Duodenal mucosa (tissue), 2 donors: ENCODE measurements at regions not wholly inside any gene's neighbourhood (a gene's known extent, or its start where the extent isn't known, plus 50 kb on each side); places are given as distances from the start of the nearest gene placed in this dataset.

ENCODE experiments used
- H3K27ac ChIP-seq: one replicate; pipeline ENCODE4 v1.7.0; 2013; ENCODE audit warnings: low read depth, low read length
- H3K27me3 ChIP-seq, 2 donors: one replicate each; pipeline ENCODE4 v1.7.0; 2013; ENCODE audit warnings: low read length in 2 of 2, control low read depth in 1 of 2; ENCODE audit not compliant: insufficient read depth in 2 of 2, control insufficient read depth in 1 of 2
- H3K36me3 ChIP-seq, 2 donors: one replicate each; pipeline ENCODE4 v1.7.0; 2013; ENCODE audit warnings: low read length in 2 of 2, control low read depth in 1 of 2; ENCODE audit not compliant: insufficient read depth in 2 of 2, control insufficient read depth in 1 of 2
- H3K4me1 ChIP-seq, 2 donors: one replicate each; pipeline ENCODE4 v1.7.0; 2013; ENCODE audit warnings: low read length in 2 of 2, control low read depth in 1 of 2; ENCODE audit not compliant: insufficient read depth in 2 of 2, control insufficient read depth in 1 of 2
- H3K4me3 ChIP-seq, 2 donors: one replicate each; pipeline ENCODE4 v1.7.0; 2013; ENCODE audit warnings: low read length in 2 of 2, low read depth in 1 of 2
- H3K9ac ChIP-seq, 2 donors: one replicate each; pipeline ENCODE4 v1.7.0; 2013; ENCODE audit warnings: low read length in 2 of 2, low read depth in 1 of 2
- H3K9me3 ChIP-seq, 2 donors: one replicate each; pipeline ENCODE4 v1.7.0; 2013; ENCODE audit warnings: low read length in 2 of 2, control low read depth in 1 of 2; ENCODE audit not compliant: control insufficient read depth in 1 of 2

- Histone ChIP-seq H3K4me1 (peaks cover 17 to 24% of the 10 kb centered on the region in 2 donors), H3K36me3 (no peaks in the 10 kb centered on the region), H3K4me3 (peak overlapping the region; percentile 10 to 14), H3K9ac (no peak overlapping the region), H3K27me3 (peaks cover 0 to 2% of the 10 kb centered on the region in 2 donors), H3K27ac (no peak overlapping the region), H3K9me3 (no peaks in the 10 kb centered on the region)
These were observed 61.4 kb upstream of the BEGAIN start for GRCh38 chr14:100648474-100649172.

- Histone ChIP-seq H3K9me3 (no peaks in the 10 kb centered on the region), H3K27ac (no peak overlapping the region)
These were observed 61.9 kb upstream of the BEGAIN start for GRCh38 chr14:100649173-100649519.

GRCh38 chr14:100651999-100652508 is 64.8 kb upstream of the BEGAIN start:
- Histone ChIP-seq H3K4me1 (peaks cover 7 to 15% of the 10 kb centered on the region in 2 donors), H3K9me3 (no peaks in the 10 kb centered on the region), H3K27ac (no peak overlapping the region), H3K27me3 (peaks cover 0 to 19% of the 10 kb centered on the region in 2 donors), H3K9ac (no peak overlapping the region), H3K36me3 (no peaks in the 10 kb centered on the region), H3K4me3 (no peak overlapping the region)

More at GRCh38 chr14:100649173-100649519, 61.9 kb upstream of the BEGAIN start:
- peak overlapping the region; percentile 10 to 14 for H3K4me3 ChIP-seq
- peaks cover 0 to 7% of the 10 kb centered on the region in 2 donors for H3K27me3 ChIP-seq
- no peak overlapping the region for H3K9ac ChIP-seq
- no peaks in the 10 kb centered on the region for H3K36me3 ChIP-seq
- H3K4me1 ChIP-seq, result peaks cover 17 to 24% of the 10 kb centered on the region in 2 donors

GRCh38 chr14:100652744-100653143 is 65.5 kb upstream of the BEGAIN start:
- Histone ChIP-seq H3K27me3 (peaks cover 0 to 19% of the 10 kb centered on the region in 2 donors), H3K27ac (no peak overlapping the region), H3K9me3 (no peaks in the 10 kb centered on the region), H3K4me1 (peaks cover 7 to 15% of the 10 kb centered on the region in 2 donors), H3K36me3 (no peaks in the 10 kb centered on the region), H3K4me3 (no peak overlapping the region), H3K9ac (no peak overlapping the region)

GRCh38 chr14:100653409-100653808 is 66.2 kb upstream of the BEGAIN start:
- no peak overlapping the region for H3K4me3 ChIP-seq
- H3K9ac ChIP-seq, result no peak overlapping the region
- peaks cover 0 to 19% of the 10 kb centered on the region in 2 donors for H3K27me3 ChIP-seq
- no peaks in the 10 kb centered on the region for H3K36me3 ChIP-seq
- H3K27ac ChIP-seq, result no peak overlapping the region
- peaks cover 6 to 12% of the 10 kb centered on the region in 2 donors for H3K4me1 ChIP-seq
- H3K9me3 ChIP-seq, result no peaks in the 10 kb centered on the region

- Histone ChIP-seq H3K36me3 (no peaks in the 10 kb centered on the region), H3K9ac (no peak overlapping the region), H3K27ac (no peak overlapping the region), H3K27me3 (peaks cover 0 to 19% of the 10 kb centered on the region in 2 donors), H3K9me3 (no peaks in the 10 kb centered on the region), H3K4me3 (peak overlapping the region in 1 of 2 donors; percentile 10), H3K4me1 (peaks cover 0 to 4% of the 10 kb centered on the region in 2 donors)
These were observed 67.0 kb upstream of the BEGAIN start for GRCh38 chr14:100654025-100654813.

- H3K36me3 ChIP-seq, result no peaks in the 10 kb centered on the region
- H3K27me3 ChIP-seq, result peaks cover 0 to 19% of the 10 kb centered on the region in 2 donors
- H3K9me3 ChIP-seq, result no peaks in the 10 kb centered on the region
- H3K9ac ChIP-seq, result no peak overlapping the region
- H3K4me3 ChIP-seq, result peak overlapping the region in 1 of 2 donors; percentile 10
- no peak overlapping the region for H3K27ac ChIP-seq
- H3K4me1 ChIP-seq, result no peaks in the 10 kb centered on the region
These were observed 67.9 kb upstream of the BEGAIN start for GRCh38 chr14:100654814-100655740.

GRCh38 chr14:100655741-100656085 is 68.5 kb upstream of the BEGAIN start:
- H3K27me3 ChIP-seq, result peaks cover 0 to 19% of the 10 kb centered on the region in 2 donors
- no peak overlapping the region for H3K27ac ChIP-seq
- no peak overlapping the region for H3K4me3 ChIP-seq
- H3K9ac ChIP-seq, result no peak overlapping the region
- H3K9me3 ChIP-seq, result no peaks in the 10 kb centered on the region
- H3K4me1 ChIP-seq, result no peaks in the 10 kb centered on the region
- no peaks in the 10 kb centered on the region for H3K36me3 ChIP-seq

GRCh38 chr14:100656996-100657395 is 69.7 kb upstream of the DLK1 start:
- no peaks in the 10 kb centered on the region for H3K36me3 ChIP-seq
- H3K9me3 ChIP-seq, result no peaks in the 10 kb centered on the region
- H3K4me3 ChIP-seq, result no peak overlapping the region
- peaks cover 0 to 19% of the 10 kb centered on the region in 2 donors for H3K27me3 ChIP-seq
- H3K27ac ChIP-seq, result no peak overlapping the region
- no peaks in the 10 kb centered on the region for H3K4me1 ChIP-seq
- no peak overlapping the region for H3K9ac ChIP-seq
